ENCODE measurements at regions not wholly inside any gene's neighbourhood (a gene's known extent, or its start where the extent isn't known, plus 50 kb on each side); places are given as distances from the start of the nearest gene placed in this dataset.

DNA sequence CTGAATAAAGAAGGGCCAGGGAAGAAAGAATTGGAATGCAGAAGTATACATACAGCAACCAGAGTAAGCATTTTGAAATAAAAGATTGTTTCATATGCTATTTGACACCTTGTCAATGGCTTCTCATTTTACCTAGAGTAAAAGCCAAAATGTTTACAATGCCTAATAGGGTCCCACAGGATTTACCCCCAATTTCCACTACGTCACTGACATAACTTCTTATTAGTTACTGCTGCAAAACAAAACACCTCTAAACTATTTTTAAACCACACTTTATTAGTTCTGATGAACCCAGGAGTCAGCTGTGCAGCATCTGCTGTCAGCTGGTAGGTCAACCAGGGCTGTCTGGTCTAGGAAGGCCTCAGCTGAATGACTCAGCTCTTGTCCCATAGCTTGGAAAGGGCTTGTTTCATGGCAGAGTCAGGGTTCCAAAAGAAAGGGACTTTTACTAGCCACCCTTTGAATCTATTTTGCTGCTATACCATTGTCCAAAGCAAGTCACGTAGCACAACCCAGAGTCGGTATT is 945.1 kb downstream of the EPHA3 start:
- no peak for TF ChIP-seq SP1 (CRISPR knock-in tag; conservative IDR thresholded peaks at IDR 0.05)
- TF ChIP-seq, protein P1, sequence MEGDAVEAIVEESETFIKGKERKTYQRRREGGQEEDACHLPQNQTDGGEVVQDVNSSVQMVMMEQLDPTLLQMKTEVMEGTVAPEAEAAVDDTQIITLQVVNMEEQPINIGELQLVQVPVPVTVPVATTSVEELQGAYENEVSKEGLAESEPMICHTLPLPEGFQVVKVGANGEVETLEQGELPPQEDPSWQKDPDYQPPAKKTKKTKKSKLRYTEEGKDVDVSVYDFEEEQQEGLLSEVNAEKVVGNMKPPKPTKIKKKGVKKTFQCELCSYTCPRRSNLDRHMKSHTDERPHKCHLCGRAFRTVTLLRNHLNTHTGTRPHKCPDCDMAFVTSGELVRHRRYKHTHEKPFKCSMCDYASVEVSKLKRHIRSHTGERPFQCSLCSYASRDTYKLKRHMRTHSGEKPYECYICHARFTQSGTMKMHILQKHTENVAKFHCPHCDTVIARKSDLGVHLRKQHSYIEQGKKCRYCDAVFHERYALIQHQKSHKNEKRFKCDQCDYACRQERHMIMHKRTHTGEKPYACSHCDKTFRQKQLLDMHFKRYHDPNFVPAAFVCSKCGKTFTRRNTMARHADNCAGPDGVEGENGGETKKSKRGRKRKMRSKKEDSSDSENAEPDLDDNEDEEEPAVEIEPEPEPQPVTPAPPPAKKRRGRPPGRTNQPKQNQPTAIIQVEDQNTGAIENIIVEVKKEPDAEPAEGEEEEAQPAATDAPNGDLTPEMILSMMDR (IDR thresholded peaks at IDR 0.05) = no peak
- no peak for TF ChIP-seq CREB1 (CRISPR knock-in tag; IDR thresholded peaks at IDR 0.05)
- no peak for TF ChIP-seq NFE2L1 (CRISPR knock-in tag; IDR thresholded peaks at IDR 0.05)
- TF ChIP-seq, protein P2, sequence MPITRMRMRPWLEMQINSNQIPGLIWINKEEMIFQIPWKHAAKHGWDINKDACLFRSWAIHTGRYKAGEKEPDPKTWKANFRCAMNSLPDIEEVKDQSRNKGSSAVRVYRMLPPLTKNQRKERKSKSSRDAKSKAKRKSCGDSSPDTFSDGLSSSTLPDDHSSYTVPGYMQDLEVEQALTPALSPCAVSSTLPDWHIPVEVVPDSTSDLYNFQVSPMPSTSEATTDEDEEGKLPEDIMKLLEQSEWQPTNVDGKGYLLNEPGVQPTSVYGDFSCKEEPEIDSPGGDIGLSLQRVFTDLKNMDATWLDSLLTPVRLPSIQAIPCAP (CRISPR knock-in tag; IDR thresholded peaks at IDR 0.05) = no peak
- TF ChIP-seq, protein P3, sequence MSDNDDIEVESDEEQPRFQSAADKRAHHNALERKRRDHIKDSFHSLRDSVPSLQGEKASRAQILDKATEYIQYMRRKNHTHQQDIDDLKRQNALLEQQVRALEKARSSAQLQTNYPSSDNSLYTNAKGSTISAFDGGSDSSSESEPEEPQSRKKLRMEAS (CRISPR knock-in tag; IDR thresholded peaks at IDR 0.05) = no peak

Measured in WTC11 (cell line).